ENCODE measurements at regions not wholly inside any gene's neighbourhood (a gene's known extent, or its start where the extent isn't known, plus 50 kb on each side); places are given as distances from the start of the nearest gene placed in this dataset.

DNA sequence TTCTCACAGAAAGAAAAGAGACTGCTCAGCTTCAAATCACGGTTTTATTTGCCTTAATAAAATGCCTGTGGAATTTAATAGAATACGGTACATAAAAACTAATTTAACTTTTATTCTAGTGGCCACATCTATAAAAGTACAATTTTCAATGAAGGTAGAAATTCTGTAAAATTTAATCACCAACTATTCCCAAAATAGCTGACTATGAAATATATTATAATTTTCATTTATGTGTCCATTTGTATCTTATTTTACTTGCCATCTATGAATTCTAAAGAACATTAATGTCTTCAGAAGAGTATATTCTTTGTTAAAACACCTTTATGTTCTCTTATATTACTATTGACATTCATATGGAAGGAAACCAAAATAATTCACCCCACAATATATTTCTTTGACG, 192.6 kb downstream of the BTBD3 start:
- ATAC-seq = no peak
- no peak for TF ChIP-seq ISL1 (CRISPR knock-in tag; IDR thresholded peaks at IDR 0.05)
- no peak for TF ChIP-seq ZFP30 (CRISPR knock-in tag; IDR thresholded peaks at IDR 0.05)
- TF ChIP-seq ESRRG (CRISPR knock-in tag; IDR thresholded peaks at IDR 0.05) = no peak
- TF ChIP-seq, protein P1, sequence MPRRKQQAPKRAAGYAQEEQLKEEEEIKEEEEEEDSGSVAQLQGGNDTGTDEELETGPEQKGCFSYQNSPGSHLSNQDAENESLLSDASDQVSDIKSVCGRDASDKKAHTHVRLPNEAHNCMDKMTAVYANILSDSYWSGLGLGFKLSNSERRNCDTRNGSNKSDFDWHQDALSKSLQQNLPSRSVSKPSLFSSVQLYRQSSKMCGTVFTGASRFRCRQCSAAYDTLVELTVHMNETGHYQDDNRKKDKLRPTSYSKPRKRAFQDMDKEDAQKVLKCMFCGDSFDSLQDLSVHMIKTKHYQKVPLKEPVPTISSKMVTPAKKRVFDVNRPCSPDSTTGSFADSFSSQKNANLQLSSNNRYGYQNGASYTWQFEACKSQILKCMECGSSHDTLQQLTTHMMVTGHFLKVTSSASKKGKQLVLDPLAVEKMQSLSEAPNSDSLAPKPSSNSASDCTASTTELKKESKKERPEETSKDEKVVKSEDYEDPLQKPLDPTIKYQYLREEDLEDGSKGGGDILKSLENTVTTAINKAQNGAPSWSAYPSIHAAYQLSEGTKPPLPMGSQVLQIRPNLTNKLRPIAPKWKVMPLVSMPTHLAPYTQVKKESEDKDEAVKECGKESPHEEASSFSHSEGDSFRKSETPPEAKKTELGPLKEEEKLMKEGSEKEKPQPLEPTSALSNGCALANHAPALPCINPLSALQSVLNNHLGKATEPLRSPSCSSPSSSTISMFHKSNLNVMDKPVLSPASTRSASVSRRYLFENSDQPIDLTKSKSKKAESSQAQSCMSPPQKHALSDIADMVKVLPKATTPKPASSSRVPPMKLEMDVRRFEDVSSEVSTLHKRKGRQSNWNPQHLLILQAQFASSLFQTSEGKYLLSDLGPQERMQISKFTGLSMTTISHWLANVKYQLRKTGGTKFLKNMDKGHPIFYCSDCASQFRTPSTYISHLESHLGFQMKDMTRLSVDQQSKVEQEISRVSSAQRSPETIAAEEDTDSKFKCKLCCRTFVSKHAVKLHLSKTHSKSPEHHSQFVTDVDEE (CRISPR knock-in tag; IDR thresholded peaks at IDR 0.05) = no peak
- TF ChIP-seq CSDC2 (CRISPR knock-in tag; IDR thresholded peaks at IDR 0.05) = no peak
- no peak for TF ChIP-seq ZNF8 (CRISPR knock-in tag; IDR thresholded peaks at IDR 0.05)
- TF ChIP-seq ZNF565 (CRISPR knock-in tag; conservative IDR thresholded peaks at IDR 0.05; ENCODE audit: low read depth) = no peak

DNA sequence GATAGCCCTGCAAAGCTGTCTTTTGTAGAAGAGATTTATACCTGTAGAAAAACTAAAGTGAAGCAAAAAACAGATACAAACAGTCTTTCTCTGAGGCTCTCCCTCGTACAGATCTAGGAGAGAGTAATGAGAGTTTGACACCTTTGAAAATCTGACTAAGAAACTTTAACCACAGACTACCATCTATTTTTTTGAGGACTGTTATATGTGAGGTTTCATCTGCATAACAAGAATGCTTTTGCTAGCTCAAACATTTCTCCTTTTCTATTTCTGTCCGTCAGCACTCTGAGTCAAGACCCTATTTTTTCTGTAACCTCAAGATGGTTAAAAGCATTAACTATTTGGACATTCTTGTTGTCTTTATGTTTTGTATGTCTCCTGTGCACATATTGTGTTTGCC, 193.0 kb downstream of the BTBD3 start:
- no peak for TF ChIP-seq CREB5 (CRISPR knock-in tag; IDR thresholded peaks at IDR 0.05; ENCODE audit: low read depth)
- no peak for ATAC-seq

GRCh38 chr20:12111431-12112088, 193.9 kb downstream of the BTBD3 start:
- no peak for TF ChIP-seq TCF4 (CRISPR knock-in tag; IDR thresholded peaks at IDR 0.05; ENCODE audit: borderline replicate concordance)
- ATAC-seq = no peak

DNA sequence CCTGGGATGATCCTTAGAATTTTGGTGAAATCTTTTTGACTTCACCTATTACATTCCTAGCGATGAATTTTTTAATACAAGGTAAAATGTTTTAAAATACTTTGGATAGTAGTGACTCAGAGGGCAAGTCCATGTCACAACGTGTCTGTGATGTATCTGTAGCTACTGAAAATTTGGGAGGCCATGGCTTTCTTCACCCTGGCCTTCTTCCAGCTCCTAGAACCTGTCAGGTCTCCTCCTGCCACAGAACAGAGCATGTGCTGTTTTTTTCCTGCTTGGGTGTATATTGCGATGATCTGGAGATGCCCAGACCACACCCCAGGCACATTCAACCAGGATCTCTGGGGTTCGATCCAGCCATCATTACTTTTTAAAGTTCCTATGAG, 194.4 kb downstream of the BTBD3 start:
- ATAC-seq = no peak
- TF ChIP-seq ZFP30 (CRISPR knock-in tag; IDR thresholded peaks at IDR 0.05) (no peak), POU6F1 (CRISPR knock-in tag; IDR thresholded peaks at IDR 0.05; ENCODE audit: borderline replicate concordance, low read depth) (no peak), BACH2 (CRISPR knock-in tag; IDR thresholded peaks at IDR 0.05; ENCODE audit: borderline replicate concordance) (no peak), ARNTL (CRISPR knock-in tag; IDR thresholded peaks at IDR 0.05; ENCODE audit: borderline replicate concordance, low read depth) (no peak), ZNF565 (CRISPR knock-in tag; conservative IDR thresholded peaks at IDR 0.05; ENCODE audit: low read depth) (no peak), ZFP3 (CRISPR knock-in tag; IDR thresholded peaks at IDR 0.05) (no peak), RARB (CRISPR knock-in tag; IDR thresholded peaks at IDR 0.05) (no peak), TOX (CRISPR knock-in tag; IDR thresholded peaks at IDR 0.05; ENCODE audit: borderline replicate concordance) (no peak), OSR1 (CRISPR knock-in tag; IDR thresholded peaks at IDR 0.05) (no peak), ZNF8 (CRISPR knock-in tag; IDR thresholded peaks at IDR 0.05) (no peak), ZC3H10 (CRISPR knock-in tag; IDR thresholded peaks at IDR 0.05) (no peak), PPARA (CRISPR knock-in tag; IDR thresholded peaks at IDR 0.05; ENCODE audit: borderline replicate concordance) (no peak), GLIS3 (CRISPR knock-in tag; IDR thresholded peaks at IDR 0.05) (no peak), ESRRG (CRISPR knock-in tag; IDR thresholded peaks at IDR 0.05) (no peak), ISL1 (CRISPR knock-in tag; IDR thresholded peaks at IDR 0.05) (no peak), CSRNP3 (CRISPR knock-in tag; IDR thresholded peaks at IDR 0.05) (no peak), TCF4 (CRISPR knock-in tag; IDR thresholded peaks at IDR 0.05; ENCODE audit: borderline replicate concordance) (no peak)
- TF ChIP-seq, protein P1 (CRISPR knock-in tag; IDR thresholded peaks at IDR 0.05) = no peak
